HFF-Myc (cell line): ENCODE measurements at regions not wholly inside any gene's neighbourhood (a gene's known extent, or its start where the extent isn't known, plus 50 kb on each side); places are given as distances from the start of the nearest gene placed in this dataset.

Experiments
- DNase-seq: peaks from one replicate; pipeline ENCODE4 v3.0.0-alpha.2; 2011; ENCODE audit warnings: low read depth; ENCODE audit errors: extremely low read depth
- H3K4me3 ChIP-seq: replicated peaks from 2 replicates; pipeline ENCODE4 v1.5.1; 2011; ENCODE audit warnings: low read depth, mild to moderate bottlenecking, control low read depth, low read length
- TF ChIP-seq, protein P1 (sequence below): IDR thresholded peaks from 2 replicates; pipeline ENCODE4 v1.5.1; 2012; ENCODE audit warnings: mild to moderate bottlenecking, low read depth, low read length, control low read depth; ENCODE audit errors: missing control alignments

DNA sequence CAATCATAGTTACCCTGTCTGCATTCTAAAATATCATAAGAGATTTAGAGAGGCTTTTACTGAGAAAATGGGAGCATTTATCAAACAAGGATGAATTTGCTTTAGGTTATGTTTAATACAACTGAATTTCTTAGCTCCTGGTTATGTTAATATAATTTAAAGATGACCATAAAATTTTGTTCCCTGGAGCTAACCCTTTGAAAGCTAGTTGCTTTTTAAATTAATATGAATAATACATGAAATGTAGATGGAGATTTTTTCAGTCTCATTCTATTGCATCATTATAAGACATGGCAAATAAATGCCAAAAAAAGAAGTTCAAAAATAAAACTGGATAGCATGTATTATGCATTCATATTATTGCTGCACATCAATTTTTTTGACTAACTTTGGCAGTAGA lies 344.1 kb upstream of the NXPH2 start:
- DNase-seq = no peak
- TF ChIP-seq, protein P1, sequence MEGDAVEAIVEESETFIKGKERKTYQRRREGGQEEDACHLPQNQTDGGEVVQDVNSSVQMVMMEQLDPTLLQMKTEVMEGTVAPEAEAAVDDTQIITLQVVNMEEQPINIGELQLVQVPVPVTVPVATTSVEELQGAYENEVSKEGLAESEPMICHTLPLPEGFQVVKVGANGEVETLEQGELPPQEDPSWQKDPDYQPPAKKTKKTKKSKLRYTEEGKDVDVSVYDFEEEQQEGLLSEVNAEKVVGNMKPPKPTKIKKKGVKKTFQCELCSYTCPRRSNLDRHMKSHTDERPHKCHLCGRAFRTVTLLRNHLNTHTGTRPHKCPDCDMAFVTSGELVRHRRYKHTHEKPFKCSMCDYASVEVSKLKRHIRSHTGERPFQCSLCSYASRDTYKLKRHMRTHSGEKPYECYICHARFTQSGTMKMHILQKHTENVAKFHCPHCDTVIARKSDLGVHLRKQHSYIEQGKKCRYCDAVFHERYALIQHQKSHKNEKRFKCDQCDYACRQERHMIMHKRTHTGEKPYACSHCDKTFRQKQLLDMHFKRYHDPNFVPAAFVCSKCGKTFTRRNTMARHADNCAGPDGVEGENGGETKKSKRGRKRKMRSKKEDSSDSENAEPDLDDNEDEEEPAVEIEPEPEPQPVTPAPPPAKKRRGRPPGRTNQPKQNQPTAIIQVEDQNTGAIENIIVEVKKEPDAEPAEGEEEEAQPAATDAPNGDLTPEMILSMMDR = no peak
- no peak overlapping the region for H3K4me3 ChIP-seq

DNA sequence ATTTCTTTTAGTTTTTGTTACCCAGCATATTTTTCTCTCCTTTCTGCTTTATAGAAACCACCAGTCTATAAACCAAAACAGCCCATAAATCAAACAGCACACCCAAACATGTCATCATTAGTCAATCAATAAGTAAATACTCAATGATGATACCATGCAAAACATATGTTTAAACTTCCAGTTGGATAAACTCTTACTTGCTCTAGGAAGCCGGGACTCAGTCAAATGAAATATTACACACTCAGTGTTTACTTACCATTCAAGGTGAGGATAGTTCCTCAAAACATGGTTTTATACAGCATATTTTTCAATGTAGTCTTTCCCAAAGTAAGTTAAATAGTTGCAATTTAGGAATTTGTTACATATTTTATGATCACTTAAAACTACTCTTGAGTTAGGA lies 343.6 kb upstream of the NXPH2 start:
- TF ChIP-seq, protein P1 = no peak
- H3K4me3 ChIP-seq = no peak overlapping the region
- DNase-seq = no peak

DNA sequence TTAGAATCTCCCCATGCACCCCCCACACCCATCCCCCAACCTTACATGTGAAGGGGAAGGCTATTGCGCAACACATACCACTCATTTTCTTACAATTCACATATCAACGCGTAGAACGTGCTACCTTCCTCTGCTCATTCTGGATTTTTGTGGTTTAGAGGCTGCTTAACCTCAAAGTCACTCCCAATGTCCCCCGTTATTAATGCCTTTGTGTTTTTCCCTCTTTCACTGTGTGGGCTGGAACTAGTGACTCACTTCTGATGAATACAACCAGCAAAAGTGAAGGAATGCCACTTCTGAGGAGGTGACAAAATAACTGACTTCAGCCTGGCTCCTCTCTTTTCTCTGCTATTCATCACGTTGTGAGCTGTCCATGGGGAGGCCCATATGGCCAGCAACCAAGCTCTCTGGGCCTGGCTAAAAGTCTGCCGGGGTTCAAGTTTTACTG lies 342.5 kb upstream of the NXPH2 start:
- no peak for DNase-seq
- TF ChIP-seq, protein P1 = no peak
- H3K4me3 ChIP-seq = no peak overlapping the region

DNA sequence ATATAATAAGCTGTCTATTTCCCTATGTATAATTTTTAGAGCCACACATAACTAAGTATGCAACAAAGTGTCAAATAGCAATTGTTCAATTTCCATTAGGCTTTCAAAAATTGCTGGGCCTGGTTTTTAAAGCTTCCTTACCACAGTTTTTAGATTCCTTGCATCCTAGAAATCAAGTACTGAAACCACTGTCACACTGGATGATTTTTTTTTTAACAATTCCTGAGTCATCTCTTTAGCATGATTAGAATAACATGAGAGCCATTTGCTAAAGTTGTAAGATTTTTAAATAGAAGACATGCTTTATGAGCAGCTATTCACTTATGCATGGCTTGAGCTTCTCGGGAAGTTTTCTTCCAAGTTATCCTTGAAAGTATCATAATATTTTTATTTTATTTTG lies 319.5 kb upstream of the NXPH2 start:
- TF ChIP-seq, protein P1 = no peak
- no peak for DNase-seq

DNA sequence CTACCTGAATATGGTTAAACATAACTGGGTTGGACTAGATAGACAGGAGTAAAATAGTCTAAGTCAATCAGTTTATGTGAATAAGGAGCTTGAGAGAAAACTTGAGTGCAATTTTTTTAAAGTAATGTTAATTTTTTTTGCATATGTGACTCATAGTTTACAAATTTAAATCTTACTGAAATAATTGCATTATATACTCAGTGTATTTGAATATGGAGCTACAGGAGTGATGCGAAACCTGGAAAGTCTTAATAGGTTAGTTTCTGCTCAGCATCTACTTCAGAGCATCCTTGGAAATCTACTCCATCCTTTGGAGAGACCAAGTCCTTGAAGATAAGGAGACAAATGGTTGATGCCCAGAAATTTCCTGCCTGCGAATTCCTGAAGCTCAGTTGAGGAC lies 318.8 kb upstream of the NXPH2 start:
- no peak overlapping the region for H3K4me3 ChIP-seq
- TF ChIP-seq, protein P1 = no peak
- no peak for DNase-seq

More for the DNA sequence above, 319.5 kb upstream of the NXPH2 start:
- H3K4me3 ChIP-seq = no peak overlapping the region

DNA sequence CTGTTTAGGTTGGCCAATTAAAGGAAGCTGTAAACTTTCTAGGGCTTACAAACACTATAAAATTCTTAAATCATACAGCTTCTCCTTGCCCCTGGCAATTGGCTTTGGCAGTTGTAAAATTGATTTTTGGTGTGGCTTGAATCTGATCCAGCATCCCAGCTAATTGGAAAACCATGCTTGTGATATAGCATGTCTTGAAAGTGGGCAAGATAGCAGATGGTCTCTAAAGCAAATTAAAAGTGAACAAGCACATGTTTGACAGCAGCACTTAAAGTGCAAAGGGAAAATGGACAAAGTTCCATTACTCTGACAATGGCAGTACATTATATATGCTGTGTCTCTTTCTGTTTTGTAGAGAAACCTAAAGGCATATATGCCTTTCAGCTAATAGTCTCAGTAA lies 302.9 kb upstream of the NXPH2 start:
- TF ChIP-seq, protein P1 = no peak
- DNase-seq = no peak

DNA sequence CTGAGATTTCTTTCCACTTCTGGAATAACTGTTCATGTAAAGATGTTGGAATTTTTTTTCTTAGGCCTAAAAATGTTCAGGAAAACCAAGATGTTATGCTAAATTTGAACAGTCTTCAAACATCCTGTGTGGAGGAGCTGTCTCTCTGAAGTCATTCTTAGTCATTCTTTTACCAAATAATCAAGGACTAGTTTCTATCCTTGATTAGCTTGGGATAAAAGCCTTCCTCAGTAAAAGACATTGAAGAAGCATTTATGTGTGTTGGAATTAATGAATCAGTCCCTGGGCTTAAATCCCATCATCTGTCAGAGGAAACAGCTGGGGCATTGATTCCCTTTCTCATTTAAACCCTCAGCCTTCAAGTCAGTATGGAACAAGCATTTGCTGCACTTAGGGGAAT lies 300.1 kb upstream of the NXPH2 start:
- no peak overlapping the region for H3K4me3 ChIP-seq
- TF ChIP-seq, protein P1 = no peak
- DNase-seq = no peak

More for the DNA sequence above, 302.9 kb upstream of the NXPH2 start:
- H3K4me3 ChIP-seq = no peak overlapping the region
